ENCODE measurements at regions not wholly inside any gene's neighbourhood (a gene's known extent, or its start where the extent isn't known, plus 50 kb on each side); places are given as distances from the start of the nearest gene placed in this dataset.

GRCh38 chr16:73608911-73609310 is 561.0 kb upstream of the ZFHX3 start:
- TF ChIP-seq L3MBTL2 (conservative IDR thresholded peaks at IDR 0.05) (no peak), NFRKB (IDR thresholded peaks at IDR 0.05) (no peak), FOXM1 (IDR thresholded peaks at IDR 0.05; ENCODE audit: borderline replicate concordance) (no peak), LEF1 (IDR thresholded peaks at IDR 0.05; ENCODE audit: borderline replicate concordance) (no peak), FOXK2 (IDR thresholded peaks at IDR 0.05) (no peak), BHLHE40 (IDR thresholded peaks at IDR 0.05; ENCODE audit: borderline replicate concordance) (no peak), ZNF384 (IDR thresholded peaks at IDR 0.05) (no peak)

All from HEK293T (cell line).